ENCODE measurements at regions not wholly inside any gene's neighbourhood (a gene's known extent, or its start where the extent isn't known, plus 50 kb on each side); places are given as distances from the start of the nearest gene placed in this dataset.

GRCh38 chr3:13237776-13238490 lies 164.7 kb upstream of the IQSEC1 start:
- Histone ChIP-seq H3K4me1 (peaks cover 7% of the 10 kb centered on the region), H3K36me3 (ENCODE audit: low read depth, missing control alignments) (no peaks in the 10 kb centered on the region), H3K4me3 (no peak overlapping the region), H3K9me3 (no peaks in the 10 kb centered on the region), H3K27me3 (no peaks in the 10 kb centered on the region), H3K27ac (no peak overlapping the region)
- 83 to 88% methylated on average over 10 to 18 of the region's 18 CpGs for WGBS, 2 donors
- TF ChIP-seq CTCF (IDR thresholded peaks at IDR 0.05) (no peak), POLR2A (IDR thresholded peaks at IDR 0.05) (no peak)
- no peak for DNase-seq
- intact Hi-C loops (cut with DNase I; ENCODE audit: low total_unique reads) = no loop called here

- Histone ChIP-seq H3K27ac (no peak overlapping the region), H3K9me3 (no peaks in the 10 kb centered on the region), H3K4me1 (peaks cover 7% of the 10 kb centered on the region), H3K36me3 (ENCODE audit: low read depth, missing control alignments) (no peaks in the 10 kb centered on the region), H3K27me3 (no peaks in the 10 kb centered on the region), H3K4me3 (no peak overlapping the region)
- intact Hi-C loops (cut with DNase I; ENCODE audit: low total_unique reads) = no loop called here
- TF ChIP-seq CTCF (IDR thresholded peaks at IDR 0.05) = no peak
- TF ChIP-seq POLR2A (IDR thresholded peaks at IDR 0.05) = no peak
- 88 to 94% methylated on average over 12 to 14 of the region's 14 CpGs for WGBS, 2 donors
- DNase-seq = no peak
These were observed 163.4 kb upstream of the IQSEC1 start for GRCh38 chr3:13236557-13237173.

GRCh38 chr3:13235897-13236296 lies 162.7 kb upstream of the IQSEC1 start:
- no peak overlapping the region for H3K27ac ChIP-seq
- no peaks in the 10 kb centered on the region for H3K36me3 ChIP-seq (ENCODE audit: low read depth, missing control alignments)
- WGBS, 2 donors = 67 to 69% methylated on average over 11 of the region's 11 CpGs
- H3K4me3 ChIP-seq = no peak overlapping the region
- H3K4me1 ChIP-seq = peaks cover 7% of the 10 kb centered on the region
- no peaks in the 10 kb centered on the region for H3K27me3 ChIP-seq
- no peaks in the 10 kb centered on the region for H3K9me3 ChIP-seq
- intact Hi-C loops (cut with DNase I; ENCODE audit: low total_unique reads) = no loop called here
- peak; percentile 30 for DNase-seq
- no peak for TF ChIP-seq POLR2A (IDR thresholded peaks at IDR 0.05)
- no peak for TF ChIP-seq CTCF (IDR thresholded peaks at IDR 0.05)

- WGBS, 2 donors = 46 to 80% methylated on average over 2 to 5 of the region's 5 CpGs
- H3K36me3 ChIP-seq (ENCODE audit: low read depth, missing control alignments) = no peaks in the 10 kb centered on the region
- H3K4me3 ChIP-seq = no peak overlapping the region
- DNase-seq = no peak
- H3K27me3 ChIP-seq = no peaks in the 10 kb centered on the region
- no peaks in the 10 kb centered on the region for H3K9me3 ChIP-seq
- intact Hi-C loops (cut with DNase I; ENCODE audit: low total_unique reads) = no loop called here
- H3K27ac ChIP-seq = no peak overlapping the region
- TF ChIP-seq CTCF (IDR thresholded peaks at IDR 0.05) (no peak), POLR2A (IDR thresholded peaks at IDR 0.05) (no peak)
- peaks cover 7% of the 10 kb centered on the region for H3K4me1 ChIP-seq
These were observed 161.8 kb upstream of the IQSEC1 start for GRCh38 chr3:13235079-13235478.

- H3K27me3 ChIP-seq = no peaks in the 10 kb centered on the region
- intact Hi-C loops (cut with DNase I; ENCODE audit: low total_unique reads) = no loop called here
- no peak for TF ChIP-seq POLR2A (IDR thresholded peaks at IDR 0.05)
- TF ChIP-seq CTCF (IDR thresholded peaks at IDR 0.05) = no peak
These were observed 161.4 kb upstream of the IQSEC1 start for GRCh38 chr3:13234666-13235065.

More at GRCh38 chr3:13234666-13235065, 161.4 kb upstream of the IQSEC1 start:
- Histone ChIP-seq H3K36me3 (ENCODE audit: low read depth, missing control alignments) (no peaks in the 10 kb centered on the region), H3K27ac (no peak overlapping the region), H3K4me1 (peaks cover 7% of the 10 kb centered on the region), H3K9me3 (no peaks in the 10 kb centered on the region), H3K4me3 (no peak overlapping the region)
- WGBS, 2 donors = 63 to 64% methylated on average over 9 of the region's 9 CpGs
- DNase-seq = no peak

All from testis (tissue), 2 donors.